ENCODE measurements at regions not wholly inside any gene's neighbourhood (a gene's known extent, or its start where the extent isn't known, plus 50 kb on each side); places are given as distances from the start of the nearest gene placed in this dataset.

GRCh38 chr2:126403039-126403628 lies 252.8 kb upstream of the GYPC start:
- H3K27ac Mint-ChIP-seq: no peak overlapping the region
- no peak overlapping the region for H3K4me3 Mint-ChIP-seq
- H3K4me1 Mint-ChIP-seq: no peaks in the 10 kb centered on the region
- DNase-seq (ENCODE audit: low spot score in 2 of 2, unreplicated experiment in 2 of 2): no peak
- no peaks in the 10 kb centered on the region for H3K9me3 Mint-ChIP-seq
- peaks cover 16% of the 10 kb centered on the region for H3K27me3 Mint-ChIP-seq (ENCODE audit: low read depth)
- no peaks in the 10 kb centered on the region for H3K36me3 Mint-ChIP-seq
- no peak for TF ChIP-seq CTCF (IDR thresholded peaks at IDR 0.05; ENCODE audit: unreplicated experiment)

- no peak overlapping the region for H3K27ac Mint-ChIP-seq
- H3K27me3 Mint-ChIP-seq (ENCODE audit: low read depth): peaks cover 37% of the 10 kb centered on the region
- H3K36me3 Mint-ChIP-seq: no peaks in the 10 kb centered on the region
- H3K4me3 Mint-ChIP-seq: no peak overlapping the region
- no peak for TF ChIP-seq CTCF (IDR thresholded peaks at IDR 0.05; ENCODE audit: unreplicated experiment)
- H3K9me3 Mint-ChIP-seq: no peaks in the 10 kb centered on the region
- no peaks in the 10 kb centered on the region for H3K4me1 Mint-ChIP-seq
- no peak for DNase-seq (ENCODE audit: low spot score in 2 of 2, unreplicated experiment in 2 of 2)
Observed at GRCh38 chr2:126406267-126406666, 249.7 kb upstream of the GYPC start.

GRCh38 chr2:126408671-126409070 lies 247.3 kb upstream of the GYPC start:
- peaks cover 40% of the 10 kb centered on the region for H3K27me3 Mint-ChIP-seq (ENCODE audit: low read depth)
- no peak for TF ChIP-seq CTCF (IDR thresholded peaks at IDR 0.05; ENCODE audit: unreplicated experiment)
- H3K4me1 Mint-ChIP-seq: no peaks in the 10 kb centered on the region
- DNase-seq (ENCODE audit: low spot score in 2 of 2, unreplicated experiment in 2 of 2): no peak
- no peaks in the 10 kb centered on the region for H3K9me3 Mint-ChIP-seq
- no peak overlapping the region for H3K4me3 Mint-ChIP-seq
- H3K27ac Mint-ChIP-seq: no peak overlapping the region
- H3K36me3 Mint-ChIP-seq: no peaks in the 10 kb centered on the region

DNA sequence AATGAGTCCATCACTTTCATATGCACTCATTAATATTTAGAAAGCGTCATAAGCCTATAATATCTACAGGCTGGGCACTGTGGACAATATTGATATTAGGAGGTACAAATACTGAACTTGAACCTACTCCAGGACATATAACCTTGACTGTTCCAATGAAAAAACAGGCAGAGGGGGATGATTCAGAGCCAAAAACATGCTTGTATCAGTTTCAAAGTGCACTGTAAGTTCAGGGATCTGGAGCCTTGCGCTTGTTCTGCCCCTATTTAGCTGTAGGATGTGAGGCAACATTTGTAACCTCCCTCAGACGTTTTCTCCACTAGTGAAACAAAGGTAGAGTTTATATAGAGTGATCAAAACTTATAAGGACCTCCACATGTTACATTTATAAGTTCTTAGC lies 246.1 kb upstream of the GYPC start:
- Mint-ChIP-seq H3K4me1 (no peaks in the 10 kb centered on the region), H3K27me3 (ENCODE audit: low read depth) (peaks cover 40% of the 10 kb centered on the region), H3K9me3 (no peaks in the 10 kb centered on the region), H3K36me3 (no peaks in the 10 kb centered on the region), H3K4me3 (no peak overlapping the region), H3K27ac (no peak overlapping the region)
- DNase-seq (ENCODE audit: low spot score in 2 of 2, unreplicated experiment in 2 of 2): no peak
- no peak for TF ChIP-seq CTCF (IDR thresholded peaks at IDR 0.05; ENCODE audit: unreplicated experiment)

- Mint-ChIP-seq H3K27me3 (ENCODE audit: low read depth) (peaks cover 31% of the 10 kb centered on the region), H3K4me3 (no peak overlapping the region), H3K27ac (no peak overlapping the region), H3K4me1 (no peaks in the 10 kb centered on the region), H3K9me3 (peaks cover 18% of the 10 kb centered on the region), H3K36me3 (no peaks in the 10 kb centered on the region)
- no peak for TF ChIP-seq CTCF (IDR thresholded peaks at IDR 0.05; ENCODE audit: unreplicated experiment)
- DNase-seq (ENCODE audit: low spot score in 2 of 2, unreplicated experiment in 2 of 2): no peak
Observed at GRCh38 chr2:126413079-126413478, 242.9 kb upstream of the GYPC start.

DNA sequence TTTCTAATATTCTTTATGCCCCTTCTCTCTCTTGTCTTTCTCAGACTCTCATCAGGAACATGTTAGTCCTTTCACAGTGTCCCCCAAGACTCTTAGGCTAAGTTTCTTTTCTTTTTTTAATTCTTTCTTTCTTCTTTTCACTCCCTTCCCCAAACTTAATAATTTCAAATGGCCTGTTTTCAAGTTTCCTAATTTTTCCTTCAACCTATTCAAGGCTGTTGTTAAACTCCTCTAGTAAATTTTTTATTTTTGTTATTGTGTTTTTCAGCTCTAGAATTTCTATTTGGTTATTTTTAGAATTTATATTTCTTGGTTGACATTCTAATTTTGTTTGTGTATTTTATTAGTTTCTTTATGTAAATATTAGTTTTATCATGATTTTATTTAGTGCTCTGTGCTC lies 236.6 kb upstream of the GYPC start:
- H3K27me3 Mint-ChIP-seq (ENCODE audit: low read depth): peaks cover 6% of the 10 kb centered on the region
- H3K27ac Mint-ChIP-seq: no peak overlapping the region
- H3K36me3 Mint-ChIP-seq: no peaks in the 10 kb centered on the region
- no peak for TF ChIP-seq CTCF (IDR thresholded peaks at IDR 0.05; ENCODE audit: unreplicated experiment)
- no peak overlapping the region for H3K4me3 Mint-ChIP-seq
- H3K4me1 Mint-ChIP-seq: no peaks in the 10 kb centered on the region
- H3K9me3 Mint-ChIP-seq: peaks cover 57% of the 10 kb centered on the region
- no peak for DNase-seq (ENCODE audit: low spot score in 2 of 2, unreplicated experiment in 2 of 2)
